HepG2 (cell line): ENCODE measurements at regions not wholly inside any gene's neighbourhood (a gene's known extent, or its start where the extent isn't known, plus 50 kb on each side); places are given as distances from the start of the nearest gene placed in this dataset.

Experiments used
- ATAC-seq: fragments of 200-7000 bp; cut with Tn5 transposase; 3 replicates; pipeline ENCODE4 v1.9.1; 2020; ENCODE audit warnings: mild to moderate bottlenecking, moderate library complexity
- BruUV-seq: library from RNA; stranded (reverse); fragments of 400-500 nt; replicated peaks from 2 replicates; lab custom pipeline; 2021; lab: Mats Ljungman, UMichigan
- CTCF ChIA-PET: fragments of 300-600 bp; formaldehyde crosslinking; extraction: SDS; loops from one replicate; lab custom pipeline; 2021; ENCODE audit warnings: low total read pairs, inconsistent platforms, low intra/inter-chr PET ratio; lab: Yijun Ruan, JAX
- POLR2A ChIA-PET: fragments of 350-600 bp; sonication (Branson Sonifier 250); formaldehyde crosslinking; loops from one replicate; lab custom pipeline; 2020; ENCODE audit warnings: antibody characterized with exemption, inconsistent platforms; lab: Yijun Ruan, JAX
- DNase-seq: peaks from one replicate; pipeline ENCODE4 v3.0.0-alpha.2; 2015; ENCODE audit warnings: low spot score
- FAIRE-seq: peaks from 3 replicates; lab custom pipeline; 2011; peaks lifted over from hg19 to GRCh38; lab: Jason Lieb, UNC
- H2AFZ ChIP-seq: one replicate; pipeline ENCODE4 v1.6.1; 2011; ENCODE audit warnings: low read length, inconsistent platforms
- H3K27ac ChIP-seq: fragments of 300-600 bp; 3 replicates; pipeline ENCODE4 v1.8.0; 2011; ENCODE audit warnings: mixed run types, mild to moderate bottlenecking, mixed read lengths, low read length, inconsistent platforms; ENCODE audit not compliant: insufficient read depth; ENCODE audit errors: extremely low read length
- H3K27me3 ChIP-seq, 2 experiments: fragments of 200-600 bp in 1 of 2; 2 replicates in 1 of 2; 3 replicates in 1 of 2; pipeline versions ENCODE4 v1.6.0 to v1.8.0; 2011; ENCODE audit warnings: low read length in 2 of 2, mild to moderate bottlenecking in 2 of 2, moderate library complexity in 2 of 2, inconsistent platforms in 1 of 2; ENCODE audit not compliant: insufficient read depth in 2 of 2, control insufficient read depth in 1 of 2
- H3K36me3 ChIP-seq, 2 experiments: fragments of 200-600 bp in 1 of 2; replicated peaks in 1 of 2; 2 replicates in 1 of 2; 3 replicates in 1 of 2; pipeline versions ENCODE4 v1.5.1 to v1.8.0; 2011; ENCODE audit warnings: low read length in 2 of 2, inconsistent platforms in 1 of 2; ENCODE audit not compliant: insufficient read depth in 2 of 2, control insufficient read depth in 1 of 2
- H3K4me1 ChIP-seq: 2 replicates; pipeline ENCODE4 v1.5.1; 2012; ENCODE audit warnings: low read length, inconsistent platforms; ENCODE audit not compliant: insufficient read depth
- H3K4me2 ChIP-seq: 2 replicates; pipeline ENCODE4 v1.6.0; 2011; ENCODE audit warnings: low read depth, low read length, inconsistent platforms
- H3K4me3 ChIP-seq, 3 experiments: fragments of 200-600 bp in 1 of 3; sonication (generic), shearing (Covaris generic) in 1 of 3; replicated peaks in 1 of 3; 2 replicates each; pipeline ENCODE4 v1.5.1; 2011 to 2016; ENCODE audit warnings: low read length in 3 of 3, inconsistent platforms in 2 of 3, low read depth in 2 of 3, mild to moderate bottlenecking in 2 of 3, control low read depth in 1 of 3, mixed read lengths in 1 of 3; ENCODE audit not compliant: insufficient read depth in 1 of 3
- H3K79me2 ChIP-seq: one replicate; pipeline ENCODE4 v1.6.1; 2011; ENCODE audit warnings: low read length, inconsistent platforms; ENCODE audit not compliant: insufficient read depth
- H3K9ac ChIP-seq: 2 replicates; pipeline ENCODE4 v1.6.0; 2011; ENCODE audit warnings: mild to moderate bottlenecking, low read depth, low read length, inconsistent platforms; ENCODE audit not compliant: insufficient read depth
- H3K9me3 ChIP-seq: 2 replicates; pipeline ENCODE4 v1.5.1; 2012; ENCODE audit warnings: mild to moderate bottlenecking, low read length
- H4K20me1 ChIP-seq: 2 replicates; pipeline ENCODE4 v1.6.0; 2011; ENCODE audit warnings: inconsistent platforms, mild to moderate bottlenecking, low read length, moderate library complexity; ENCODE audit not compliant: insufficient read depth
- BRCA1 ChIP-seq: sonication (generic); formaldehyde crosslinking; IDR thresholded peaks from 2 replicates; pipeline ENCODE4 v1.4.0; 2020; ENCODE audit warnings: missing genetic modification reagents
- MTA1 ChIP-seq: sonication (generic); formaldehyde crosslinking; IDR thresholded peaks from 2 replicates; pipeline ENCODE4 v1.4.0; 2020; ENCODE audit warnings: missing genetic modification reagents, mild to moderate bottlenecking, borderline replicate concordance
- ZNF678 ChIP-seq: sonication (generic); formaldehyde crosslinking; IDR thresholded peaks from 2 replicates; pipeline ENCODE4 v1.4.0; 2020; ENCODE audit warnings: mild to moderate bottlenecking, missing genetic modification reagents
- WGBS: methylation state at CpG from one replicate; pipeline ENCODE4 v1.1.6; 2017; ENCODE audit warnings: low lambda C conversion rate; 5-methylcytosine and 5-hydroxymethylcytosine counted together
- in situ Hi-C: cut with HindIII; loops from 2 replicates; pipeline ENCODE4 v1.10.0; 2017; ENCODE audit warnings: low pct_unique_long_range_greater_than_20kb; ENCODE audit not compliant: extremely low pct_ligation_motif_present
- intact Hi-C: fragments of 100-400 bp; cut with micrococcal nuclease; formaldehyde crosslinking; loops from one replicate; pipeline ENCODE4 v1.10.0; 2022; ENCODE audit not compliant: unreplicated experiment
- TF ChIP-seq, protein P1 (sequence below): IDR thresholded peaks from 2 replicates; pipeline ENCODE4 v1.6.1; 2016; ENCODE audit warnings: mild to moderate bottlenecking, missing biosample characterization, missing genetic modification reagents

DNA sequence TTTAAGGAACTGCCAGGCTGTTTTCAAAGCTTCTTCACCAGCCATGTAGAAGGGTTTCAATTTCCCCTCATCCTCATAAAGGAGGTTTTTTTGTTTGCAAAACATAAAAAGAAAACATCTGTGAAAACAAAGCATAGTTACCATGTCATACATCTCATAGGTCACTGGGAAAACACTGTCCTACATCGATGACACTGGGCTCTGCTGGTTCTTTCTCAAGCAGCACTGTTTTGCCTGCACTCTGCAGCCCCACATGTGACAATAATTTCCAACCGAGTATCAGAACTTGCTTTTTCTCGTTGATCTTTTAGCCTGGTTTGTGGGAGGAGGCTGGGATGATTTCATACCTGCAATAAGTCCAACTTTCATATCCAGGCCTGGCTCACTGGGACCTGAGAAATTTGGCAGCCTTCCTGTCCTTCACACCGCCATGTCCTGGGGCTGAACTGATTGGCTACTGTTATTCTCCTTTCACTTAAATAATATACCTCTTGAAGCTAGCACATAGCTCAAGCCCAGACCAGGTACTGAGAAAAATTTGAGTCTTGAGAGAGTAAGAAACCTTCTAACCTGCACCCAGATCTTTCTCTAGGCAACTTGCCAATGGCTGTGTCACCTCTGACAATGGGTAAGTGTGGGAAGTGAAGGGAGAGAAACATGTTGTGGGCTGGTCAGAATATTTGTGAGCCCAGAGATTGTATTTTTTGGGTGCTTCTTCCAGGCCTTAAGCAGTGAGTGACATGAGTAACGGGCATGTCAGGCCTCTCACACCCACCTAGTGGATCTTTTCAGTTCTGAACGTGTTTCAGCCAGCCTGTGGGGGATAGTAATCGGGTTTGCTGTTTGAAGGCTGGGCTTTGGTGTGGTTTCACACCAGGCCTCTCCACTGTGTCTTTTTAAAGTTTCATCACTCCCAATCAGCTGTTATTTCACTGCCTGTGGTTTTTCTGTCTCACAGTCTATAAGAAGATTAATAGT is 502.8 kb downstream of the NTRK2 start:
- BruUV-seq: no TSS peak
- POLR2A ChIA-PET: no interaction called here
- intact Hi-C loops (no loop called here), in situ Hi-C loops (loop anchor here (10.0 kb wide), 1 partner anchor 63 kb away; no protein-coding TSS in a partner anchor)
- DNase-seq (no peak), FAIRE-seq (no peak), ATAC-seq (no peak)
- no peak overlapping the region for H3K4me3 ChIP-seq
- H3K27me3 ChIP-seq: no peaks in the 10 kb centered on the region
- WGBS: 7% methylated on average over 6 of the region's 7 CpGs
- TF ChIP-seq, protein P1, sequence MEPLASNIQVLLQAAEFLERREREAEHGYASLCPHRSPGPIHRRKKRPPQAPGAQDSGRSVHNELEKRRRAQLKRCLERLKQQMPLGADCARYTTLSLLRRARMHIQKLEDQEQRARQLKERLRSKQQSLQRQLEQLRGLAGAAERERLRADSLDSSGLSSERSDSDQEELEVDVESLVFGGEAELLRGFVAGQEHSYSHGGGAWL: no peak
- no peak for TF ChIP-seq BRCA1 (CRISPR knock-in tag)
- H3K9me3 ChIP-seq: peaks cover 6% of the 10 kb centered on the region; the same call in 1 of the 2 replicates
- no peak overlapping the region for H3K4me2 ChIP-seq
- no peaks in the 10 kb centered on the region for H3K36me3 ChIP-seq
- CTCF ChIA-PET: no interaction called here
- no peak overlapping the region for H3K9ac ChIP-seq
- H2AFZ ChIP-seq: no peak overlapping the region
- H3K27ac ChIP-seq: no peak overlapping the region
- no peaks in the 10 kb centered on the region for H3K4me1 ChIP-seq
- H3K79me2 ChIP-seq: no peaks in the 10 kb centered on the region
- no peaks in the 10 kb centered on the region for H4K20me1 ChIP-seq

DNA sequence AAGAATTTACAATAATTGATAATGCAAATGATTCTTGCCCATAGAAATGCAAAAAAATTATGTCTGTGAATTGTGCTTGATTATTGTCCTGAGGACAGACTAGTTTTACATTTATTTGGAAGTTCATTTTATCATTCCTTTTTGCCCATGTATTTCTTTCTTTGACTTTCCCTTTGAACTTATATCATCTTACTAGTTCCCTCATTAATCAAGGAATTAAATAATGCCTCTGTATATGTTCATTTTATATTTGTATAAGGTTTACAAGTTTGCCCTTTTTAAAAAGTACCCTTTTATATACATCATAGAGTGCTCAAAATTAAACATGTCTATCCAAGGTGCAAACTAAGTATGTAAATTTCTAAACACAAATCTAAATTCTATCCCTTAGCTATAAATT is 501.6 kb downstream of the NTRK2 start:
- Histone ChIP-seq H3K27me3 (no peaks in the 10 kb centered on the region), H3K36me3 (no peaks in the 10 kb centered on the region), H4K20me1 (no peaks in the 10 kb centered on the region), H3K79me2 (no peaks in the 10 kb centered on the region), H3K4me1 (no peaks in the 10 kb centered on the region), H3K9ac (no peak overlapping the region), H3K27ac (no peak overlapping the region), H3K4me2 (no peak overlapping the region), H3K9me3 (peaks cover 6% of the 10 kb centered on the region; the same call in 1 of the 2 replicates), H3K4me3 (no peak overlapping the region), H2AFZ (no peak overlapping the region)
- POLR2A ChIA-PET: no interaction called here
- DNase-seq (no peak), ATAC-seq (no peak), FAIRE-seq (no peak)
- TF ChIP-seq MTA1: no peak
- TF ChIP-seq ZNF678 (CRISPR knock-in tag): no peak
- no TSS peak for BruUV-seq
- CTCF ChIA-PET: no interaction called here
- in situ Hi-C loops: loop anchor here (10.0 kb wide), 1 partner anchor 64 kb away; no protein-coding TSS in a partner anchor
- intact Hi-C loops: no loop called here
